GM18505 (cell line): ENCODE measurements at regions not wholly inside any gene's neighbourhood (a gene's known extent, or its start where the extent isn't known, plus 50 kb on each side); places are given as distances from the start of the nearest gene placed in this dataset.
A peak's percentile ranks its signal among the peaks of the same experiment; 100 is the strongest.

ENCODE experiments used
- ATAC-seq: cut with Tn5 transposase; IDR thresholded peaks from one replicate; pipeline ENCODE4 v1.9.1; 2021; ENCODE audit not compliant: unreplicated experiment
- POLR2A ChIP-seq: IDR thresholded peaks from 4 replicates; pipeline ENCODE4 v1.6.1; 2011; ENCODE audit warnings: borderline replicate concordance; ENCODE audit not compliant: insufficient read depth, insufficient read length; ENCODE audit errors: extremely low read depth

GRCh38 chr5:115387816-115388215 is 91.4 kb upstream of the CCDC112 start:
- no peak for TF ChIP-seq POLR2A
- ATAC-seq, result no peak

GRCh38 chr5:115386657-115387056 is 90.2 kb upstream of the CCDC112 start:
- no peak for ATAC-seq
- TF ChIP-seq POLR2A, result no peak

- ATAC-seq, result no peak
- TF ChIP-seq POLR2A, result no peak
Measured at GRCh38 chr5:115384587-115385375, 88.3 kb upstream of the CCDC112 start.

- no peak for ATAC-seq
Measured at GRCh38 chr5:115382989-115383388, 86.5 kb upstream of the CCDC112 start.

GRCh38 chr5:115381911-115382662 is 85.6 kb upstream of the CCDC112 start:
- no peak for TF ChIP-seq POLR2A
- ATAC-seq, result no peak

More at GRCh38 chr5:115382989-115383388, 86.5 kb upstream of the CCDC112 start:
- no peak for TF ChIP-seq POLR2A

DNA sequence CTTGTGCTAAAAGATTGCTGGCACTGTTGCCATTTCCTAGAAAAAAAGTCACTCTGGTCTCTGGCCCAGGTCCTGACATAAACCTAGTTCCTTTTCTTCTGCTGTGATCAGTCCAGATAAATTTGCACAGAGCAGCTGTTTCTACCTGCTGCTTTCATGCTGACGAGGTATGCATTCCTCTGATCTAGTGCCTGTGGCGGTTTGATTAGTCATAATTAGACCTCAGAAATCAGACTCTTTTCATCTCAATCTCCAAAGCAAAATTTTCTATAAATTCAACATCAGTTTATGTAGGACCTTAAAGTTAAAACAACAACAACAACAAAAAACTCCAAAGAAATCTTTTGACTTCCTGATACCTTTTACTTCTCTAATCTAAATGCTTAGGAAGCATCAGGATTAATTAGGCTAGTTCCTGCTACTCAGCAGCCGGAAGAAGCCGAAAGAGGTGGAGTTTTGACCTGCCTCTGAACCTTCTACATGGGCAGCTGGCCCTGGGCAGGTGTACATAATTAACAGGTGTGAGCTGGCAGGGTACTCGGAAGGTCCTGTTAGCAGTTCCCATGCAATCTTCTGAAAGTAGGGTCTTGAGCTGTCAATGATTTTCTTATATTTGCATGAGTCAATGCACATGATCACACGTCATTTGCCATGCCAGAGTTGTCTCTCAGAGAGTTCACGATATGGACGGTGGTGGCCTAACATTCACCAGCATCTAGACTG is 83.3 kb upstream of the CCDC112 start:
- TF ChIP-seq POLR2A, result no peak
- peak; percentile 66 for ATAC-seq

GRCh38 chr5:115378754-115379153 is 82.3 kb upstream of the CCDC112 start:
- ATAC-seq, result no peak

DNA sequence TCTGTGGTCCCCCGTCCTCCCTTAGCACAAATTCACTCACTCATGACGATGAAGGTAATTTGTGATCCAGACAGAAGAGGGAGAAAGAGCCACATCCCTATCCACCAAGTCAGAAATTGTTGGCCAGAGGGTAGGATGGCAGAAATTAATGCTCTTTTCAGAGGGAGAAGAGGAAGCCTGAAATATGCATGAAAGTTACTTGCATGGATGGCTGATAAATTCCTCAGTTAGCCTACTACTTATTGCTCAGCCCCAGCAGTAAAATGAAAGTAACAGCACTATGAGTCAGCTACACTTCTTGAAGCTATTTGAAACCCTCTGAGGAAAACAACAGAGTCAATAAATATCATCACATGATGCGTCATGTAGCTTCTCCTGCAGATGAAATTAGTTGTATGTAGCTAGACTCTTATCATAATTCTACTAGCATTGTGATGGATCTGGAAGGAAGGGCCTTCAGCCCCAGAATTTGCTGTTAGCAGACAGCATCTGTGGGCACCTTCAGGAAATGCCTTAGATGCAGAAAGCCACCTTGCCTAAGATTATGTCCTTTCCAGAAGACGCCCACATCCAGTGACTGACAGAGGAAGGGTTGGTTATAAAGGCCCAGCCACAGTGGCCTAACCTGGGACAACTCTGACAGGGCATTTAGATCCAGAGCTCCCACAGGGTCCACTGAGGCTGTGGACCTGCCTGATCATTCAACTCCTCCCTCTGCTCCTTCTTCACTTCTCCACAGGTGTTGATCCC is 81.2 kb upstream of the CCDC112 start:
- ATAC-seq, result peak; percentile 58
- TF ChIP-seq POLR2A, result no peak

More at GRCh38 chr5:115378754-115379153, 82.3 kb upstream of the CCDC112 start:
- no peak for TF ChIP-seq POLR2A

DNA sequence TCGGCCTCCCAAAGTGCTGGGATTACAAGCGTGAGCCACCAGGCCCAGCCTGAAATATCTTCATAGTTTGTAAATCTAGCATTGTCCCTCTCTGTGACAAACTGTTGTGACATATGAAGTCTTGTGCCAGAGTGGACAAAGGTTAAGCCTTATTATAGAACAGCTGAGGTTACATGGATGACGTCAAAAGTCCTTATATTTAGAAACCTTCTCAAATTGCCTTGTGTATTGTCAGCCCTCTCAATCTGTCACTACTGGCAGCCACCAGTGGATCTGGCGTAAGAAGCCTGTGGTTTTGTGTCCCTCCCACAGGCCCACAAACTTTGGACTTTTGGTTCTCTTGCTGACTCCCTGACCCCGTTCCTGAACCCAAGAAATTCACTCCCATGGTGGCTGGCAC is 79.4 kb upstream of the CCDC112 start:
- ATAC-seq, result no peak
- no peak for TF ChIP-seq POLR2A

DNA sequence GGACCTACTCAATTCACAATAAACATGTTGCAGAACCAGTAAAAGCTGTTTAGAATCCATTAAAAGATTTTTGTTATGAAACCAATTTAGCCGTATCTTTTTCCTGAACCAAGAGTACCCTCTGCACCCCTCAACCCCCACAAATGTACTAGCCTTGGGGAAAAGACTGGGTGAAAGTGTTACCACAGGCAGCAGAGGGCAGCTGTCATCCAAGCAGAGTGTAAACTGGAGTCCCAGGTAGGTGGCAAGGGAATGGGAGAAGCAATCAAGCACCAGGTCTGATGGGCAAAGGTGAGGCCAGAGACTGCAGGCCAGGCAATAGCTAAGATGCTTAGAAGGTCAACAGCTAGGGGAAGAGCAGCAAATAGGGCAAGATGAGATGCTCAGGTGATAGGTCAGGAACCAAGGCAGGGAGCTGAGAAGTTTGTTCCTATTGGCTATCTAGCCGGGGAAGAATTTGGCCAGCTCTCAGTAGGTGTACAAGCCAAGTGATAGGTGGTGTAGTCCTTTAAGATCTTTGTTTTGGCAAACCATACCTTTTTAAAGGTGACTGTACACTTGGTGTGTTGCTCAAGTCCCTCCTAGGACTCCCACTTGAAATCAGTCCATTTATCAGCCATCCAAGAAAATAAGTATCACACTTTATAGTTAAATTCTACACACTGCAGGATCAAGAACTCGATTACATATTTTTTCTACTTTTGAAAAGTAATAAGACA is 77.8 kb upstream of the CCDC112 start:
- no peak for ATAC-seq
- no peak for TF ChIP-seq POLR2A

DNA sequence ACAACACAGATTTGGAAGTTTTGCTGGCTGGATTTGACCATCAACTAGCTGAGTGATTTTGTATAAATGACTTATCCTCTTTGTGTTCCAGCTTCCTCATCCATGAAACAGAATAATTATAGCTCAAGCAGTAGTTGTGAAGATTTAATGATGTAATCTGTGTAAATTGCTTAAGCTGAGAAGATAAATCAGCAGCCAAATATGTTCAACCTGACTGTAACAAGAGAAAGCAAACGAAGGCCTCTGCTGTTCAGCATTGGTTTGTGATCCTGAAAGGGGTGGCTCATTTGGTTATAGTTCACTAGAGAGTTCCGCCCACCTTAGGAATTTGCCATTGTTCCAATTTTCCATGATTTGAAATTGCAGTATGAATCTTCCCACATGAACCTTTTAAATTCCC is 75.7 kb upstream of the CCDC112 start:
- no peak for TF ChIP-seq POLR2A
- ATAC-seq, result no peak

- no peak for ATAC-seq
- no peak for TF ChIP-seq POLR2A
Measured at GRCh38 chr5:115369430-115370144, 73.1 kb upstream of the CCDC112 start.
